ENCODE measurements at regions not wholly inside any gene's neighbourhood (a gene's known extent, or its start where the extent isn't known, plus 50 kb on each side); places are given as distances from the start of the nearest gene placed in this dataset.

DNA sequence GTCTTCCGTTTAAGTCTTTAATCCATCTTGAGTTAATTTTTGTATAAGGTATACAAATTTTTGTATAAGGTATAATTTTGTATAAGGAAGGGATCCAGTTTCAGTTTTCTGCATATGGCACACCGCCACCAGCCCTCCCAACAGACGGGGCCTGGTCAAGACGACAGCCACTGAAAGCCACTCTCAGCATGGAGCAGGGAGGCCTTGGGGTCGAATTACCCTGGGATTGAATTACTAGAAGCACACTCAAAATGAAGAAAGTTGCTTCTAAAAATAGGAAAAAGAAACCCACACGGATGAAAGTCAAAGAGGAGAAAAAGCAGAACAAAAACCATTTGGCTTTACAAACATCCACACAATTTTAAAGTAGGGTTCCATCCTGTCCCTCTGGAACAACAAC lies 586.2 kb upstream of the ADAMTS16 start:
- TF ChIP-seq SIN3A (IDR thresholded peaks at IDR 0.05; ENCODE audit: borderline replicate concordance, insufficient read depth, low read length): no peak
- TF ChIP-seq POLR2AphosphoS5 (IDR thresholded peaks at IDR 0.05; ENCODE audit: low read depth, low read length): no peak
- no peak for TF ChIP-seq TAF1 (IDR thresholded peaks at IDR 0.05; ENCODE audit: borderline replicate concordance, insufficient read depth, low read length)

Data from PFSK-1 (cell line).